Fibroblast of mammary gland (primary cell): ENCODE measurements at regions not wholly inside any gene's neighbourhood (a gene's known extent, or its start where the extent isn't known, plus 50 kb on each side); places are given as distances from the start of the nearest gene placed in this dataset.

Experiments used
- DNase-seq: peaks from one replicate; pipeline ENCODE4 v3.0.0-alpha.2; 2010; ENCODE audit warnings: low read depth
- H3K4me3 ChIP-seq: 2 replicates; pipeline ENCODE4 v1.5.1; 2011; ENCODE audit warnings: low read depth, mild to moderate bottlenecking, low read length, moderate library complexity; ENCODE audit not compliant: control insufficient read depth
- TF ChIP-seq, protein P1 (sequence below): conservative IDR thresholded peaks from 2 replicates; pipeline ENCODE4 v1.5.1; 2011; ENCODE audit warnings: low read depth, low read length, inconsistent platforms; ENCODE audit not compliant: control insufficient read depth, insufficient read depth

DNA sequence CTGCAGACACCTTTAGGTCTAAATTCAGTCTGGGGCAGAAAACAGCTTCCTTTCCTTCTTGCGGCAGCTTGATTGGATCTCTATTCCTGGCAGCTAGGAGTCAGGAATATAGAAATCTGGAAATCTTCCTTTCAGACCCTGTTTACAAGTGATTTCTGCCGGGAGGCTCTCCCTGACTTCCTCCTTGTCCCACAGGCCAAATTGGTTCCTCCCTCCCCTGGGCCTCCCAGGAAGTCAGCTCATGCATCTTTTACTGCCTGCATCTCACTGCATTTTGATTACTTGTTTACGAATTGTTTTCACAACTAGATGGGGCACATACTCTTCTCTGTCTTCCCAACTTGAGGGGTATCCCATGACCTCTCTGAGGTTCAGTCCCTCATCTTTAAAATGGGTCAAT, 206.3 kb downstream of the MAF start:
- no peak for DNase-seq
- TF ChIP-seq, protein P1, sequence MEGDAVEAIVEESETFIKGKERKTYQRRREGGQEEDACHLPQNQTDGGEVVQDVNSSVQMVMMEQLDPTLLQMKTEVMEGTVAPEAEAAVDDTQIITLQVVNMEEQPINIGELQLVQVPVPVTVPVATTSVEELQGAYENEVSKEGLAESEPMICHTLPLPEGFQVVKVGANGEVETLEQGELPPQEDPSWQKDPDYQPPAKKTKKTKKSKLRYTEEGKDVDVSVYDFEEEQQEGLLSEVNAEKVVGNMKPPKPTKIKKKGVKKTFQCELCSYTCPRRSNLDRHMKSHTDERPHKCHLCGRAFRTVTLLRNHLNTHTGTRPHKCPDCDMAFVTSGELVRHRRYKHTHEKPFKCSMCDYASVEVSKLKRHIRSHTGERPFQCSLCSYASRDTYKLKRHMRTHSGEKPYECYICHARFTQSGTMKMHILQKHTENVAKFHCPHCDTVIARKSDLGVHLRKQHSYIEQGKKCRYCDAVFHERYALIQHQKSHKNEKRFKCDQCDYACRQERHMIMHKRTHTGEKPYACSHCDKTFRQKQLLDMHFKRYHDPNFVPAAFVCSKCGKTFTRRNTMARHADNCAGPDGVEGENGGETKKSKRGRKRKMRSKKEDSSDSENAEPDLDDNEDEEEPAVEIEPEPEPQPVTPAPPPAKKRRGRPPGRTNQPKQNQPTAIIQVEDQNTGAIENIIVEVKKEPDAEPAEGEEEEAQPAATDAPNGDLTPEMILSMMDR = no peak
- H3K4me3 ChIP-seq = no peak overlapping the region

DNA sequence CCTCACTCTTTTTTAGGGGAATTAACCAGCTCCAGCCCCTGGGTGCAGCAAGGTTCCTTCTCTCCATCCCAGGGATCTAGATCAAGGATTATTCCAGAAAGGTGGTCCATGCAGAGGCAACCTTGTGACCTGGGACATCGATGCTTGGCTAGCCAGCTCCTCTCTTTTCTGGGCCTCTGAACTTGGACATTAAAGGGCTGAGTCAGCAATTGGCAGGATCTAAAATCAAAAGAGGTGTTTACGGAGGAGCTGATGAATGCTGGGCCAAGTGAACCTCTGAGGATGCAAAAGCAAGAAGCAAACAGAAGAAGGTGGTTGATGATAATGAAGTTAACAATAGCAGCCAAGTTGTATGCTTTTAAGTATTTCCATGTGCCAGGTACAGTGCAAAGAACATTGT, 207.0 kb downstream of the MAF start:
- H3K4me3 ChIP-seq = no peak overlapping the region
- TF ChIP-seq, protein P1 = no peak
- no peak for DNase-seq

DNA sequence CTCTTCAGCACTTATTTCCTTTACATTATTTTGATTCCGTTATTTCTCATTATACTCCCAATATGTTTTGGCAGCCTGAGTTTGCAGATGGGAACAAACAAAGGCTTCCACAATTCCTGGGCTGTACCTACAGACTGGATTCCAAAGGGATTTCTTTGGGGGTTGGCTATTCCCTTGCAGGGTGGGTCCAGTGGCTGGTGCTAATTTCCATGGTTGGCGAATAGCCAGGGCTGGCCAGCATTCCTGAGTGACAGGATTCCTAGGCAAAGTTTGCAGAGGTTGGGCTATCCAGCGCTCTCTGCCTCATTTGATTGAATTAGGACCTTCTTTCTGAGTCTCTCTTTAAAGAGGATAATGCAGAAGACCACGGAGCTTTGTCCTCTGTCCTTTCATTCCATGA, 207.4 kb downstream of the MAF start:
- TF ChIP-seq, protein P1 = no peak
- DNase-seq = no peak
- H3K4me3 ChIP-seq = no peak overlapping the region

DNA sequence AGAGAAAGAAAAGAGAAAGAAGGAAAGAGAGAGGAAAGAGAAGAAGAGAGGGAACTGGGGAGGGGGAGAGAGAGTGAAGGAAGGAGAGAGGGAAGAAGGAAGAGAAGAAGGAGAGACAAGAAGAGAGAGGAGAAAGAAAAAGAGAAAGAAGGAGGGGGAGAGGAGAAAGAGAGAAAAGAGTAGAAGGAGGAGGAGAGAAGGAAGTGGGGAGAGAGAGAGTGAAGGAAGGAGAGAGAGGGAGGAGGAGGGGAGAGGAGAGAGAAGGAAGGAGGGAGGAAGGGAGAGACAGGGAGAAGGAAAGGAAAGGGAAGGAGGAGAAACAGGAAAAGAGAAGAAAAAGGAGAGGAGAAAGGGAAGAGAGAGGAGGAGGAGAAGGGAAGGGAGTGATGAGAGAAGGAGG, 208.5 kb downstream of the MAF start:
- DNase-seq = no peak
- TF ChIP-seq, protein P1 = no peak
- no peak overlapping the region for H3K4me3 ChIP-seq

DNA sequence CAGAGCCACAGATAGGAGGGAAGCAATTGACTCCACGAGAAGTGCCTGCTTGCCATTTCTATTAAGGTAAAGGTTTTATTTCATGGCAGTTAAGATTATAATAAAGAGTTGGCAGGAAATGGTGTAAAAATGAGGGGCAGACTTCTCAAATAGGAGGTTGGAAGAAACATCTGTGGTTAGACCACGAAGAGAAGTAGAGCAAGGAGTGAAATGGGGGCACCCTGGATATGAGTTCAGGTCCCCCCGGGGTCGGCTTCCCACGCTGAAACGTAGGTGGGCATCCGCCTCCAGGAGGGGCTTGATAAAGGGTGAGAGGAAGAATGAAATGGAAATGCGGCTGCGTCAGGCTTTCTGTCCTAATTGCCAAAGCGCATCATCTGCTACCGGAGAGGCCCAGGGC, 209.1 kb downstream of the MAF start:
- DNase-seq = no peak
- no peak overlapping the region for H3K4me3 ChIP-seq
- TF ChIP-seq, protein P1 = no peak

DNA sequence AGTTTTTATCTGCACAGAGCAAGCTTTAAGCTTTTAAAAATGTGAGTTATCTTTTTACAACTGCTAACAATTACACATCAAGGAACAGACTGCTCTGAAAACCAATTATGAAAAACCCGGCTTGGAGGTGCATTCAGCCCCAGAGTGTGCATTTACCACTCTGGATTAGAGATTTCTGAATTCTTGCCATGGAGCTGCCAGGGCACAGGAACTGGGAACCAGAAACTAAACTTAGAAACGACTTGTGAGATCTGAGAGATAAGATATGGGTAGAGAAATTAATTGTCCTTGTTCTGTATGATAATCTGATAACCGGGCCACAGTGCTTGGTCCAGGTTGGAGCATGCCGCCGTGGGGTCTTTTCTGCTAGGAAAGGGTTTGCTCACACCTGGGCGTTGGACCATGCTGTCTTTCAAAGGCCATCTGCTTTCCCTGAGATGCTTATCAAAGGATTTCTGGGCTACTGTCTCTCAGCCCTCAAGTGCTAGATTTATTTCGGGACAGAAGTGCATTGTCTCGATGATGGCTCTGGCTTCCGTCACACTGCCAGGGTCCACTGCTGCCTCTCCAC, 210.0 kb downstream of the MAF start:
- DNase-seq = no peak
- TF ChIP-seq, protein P1 = no peak
- no peak overlapping the region for H3K4me3 ChIP-seq

DNA sequence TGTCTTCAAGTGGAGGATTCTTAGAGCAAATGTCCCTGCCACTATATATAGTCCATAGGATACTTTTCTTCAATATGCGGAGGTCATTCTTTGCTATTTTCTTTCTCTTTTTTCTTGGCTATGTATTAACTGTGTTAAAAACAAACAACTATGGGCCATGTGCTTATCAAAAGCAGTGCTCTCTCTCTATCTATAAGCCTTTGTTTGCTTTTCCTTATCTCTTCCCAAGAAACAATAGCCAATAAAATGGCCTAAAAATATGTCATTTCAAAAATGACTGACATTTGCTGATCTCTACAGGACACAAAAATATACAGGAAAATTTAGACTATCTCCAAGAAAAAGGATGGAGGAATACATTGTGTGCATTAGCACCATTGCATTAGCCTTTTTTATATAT, 212.1 kb downstream of the MAF start:
- TF ChIP-seq, protein P1 = no peak
- no peak overlapping the region for H3K4me3 ChIP-seq
- DNase-seq = no peak
